ENCODE measurements at regions not wholly inside any gene's neighbourhood (a gene's known extent, or its start where the extent isn't known, plus 50 kb on each side); places are given as distances from the start of the nearest gene placed in this dataset.

DNA sequence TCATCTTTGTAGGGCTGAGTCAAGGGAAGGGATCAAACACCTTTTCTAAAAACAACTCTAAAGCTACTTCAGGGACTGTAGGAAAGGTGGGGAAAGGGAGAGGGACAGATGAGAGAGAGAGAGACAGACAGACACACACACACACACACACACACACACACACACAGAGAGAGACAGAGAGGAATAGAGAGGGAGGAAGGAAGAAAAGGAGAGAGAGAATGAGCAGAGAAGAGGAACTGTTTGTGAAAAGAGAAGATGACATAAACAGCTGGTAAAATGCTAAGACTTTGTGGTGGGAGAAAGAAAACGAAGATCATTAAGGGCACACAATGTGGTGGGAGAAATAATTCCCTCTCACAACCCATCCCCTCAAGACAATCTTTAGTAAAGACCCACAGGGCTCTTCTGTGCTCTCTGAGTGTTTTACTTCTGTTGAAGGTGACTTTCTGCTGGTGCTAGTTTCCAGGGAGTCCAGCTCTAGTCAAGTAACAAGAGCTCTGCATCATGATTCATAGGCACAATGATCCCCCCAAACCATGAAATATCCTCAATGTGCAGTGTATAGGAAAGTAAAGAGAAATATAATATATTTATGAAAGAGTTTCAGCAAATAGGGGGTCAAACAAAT is 77.2 kb upstream of the STK17B start:
- Histone ChIP-seq H3K4me2 (ENCODE audit: extremely low read depth, insufficient read depth, low read length) (peak overlapping the region; percentile 18), H3K79me2 (ENCODE audit: control insufficient read depth, insufficient read depth, low read length) (no peaks in the 10 kb centered on the region), H3K27ac (ENCODE audit: insufficient read depth, low read length) (peak overlapping the region; percentile 37), H3K9me3 (ENCODE audit: control insufficient read depth, insufficient read depth, low read depth, low read length) (no peaks in the 10 kb centered on the region), H3K4me3 (replicated peaks in 1 of 4; ENCODE audit: control extremely low read depth in 1 of 4, insufficient read depth in 1 of 4, low read depth in 3 of 4, low read length in 4 of 4) (no peak overlapping the region), H3K9ac (ENCODE audit: insufficient read depth, low read length) (no peak overlapping the region), H3K36me3 (ENCODE audit: control insufficient read depth, insufficient read depth, low read length) (no peaks in the 10 kb centered on the region), H2AFZ (ENCODE audit: low read length) (no peak overlapping the region), H3K27me3 (ENCODE audit: control insufficient read depth, insufficient read depth, low read length) (no peaks in the 10 kb centered on the region), H3K4me1 (ENCODE audit: control insufficient read depth, extremely low read depth, insufficient read depth, low read length) (peaks cover 6% of the 10 kb centered on the region), H4K20me1 (ENCODE audit: control insufficient read depth, extremely low read depth, insufficient read depth, low read length) (no peaks in the 10 kb centered on the region)
- no peak for TF ChIP-seq EZH2 (IDR thresholded peaks at IDR 0.05; ENCODE audit: low read length, missing control alignments)
- TF ChIP-seq, protein P1, sequence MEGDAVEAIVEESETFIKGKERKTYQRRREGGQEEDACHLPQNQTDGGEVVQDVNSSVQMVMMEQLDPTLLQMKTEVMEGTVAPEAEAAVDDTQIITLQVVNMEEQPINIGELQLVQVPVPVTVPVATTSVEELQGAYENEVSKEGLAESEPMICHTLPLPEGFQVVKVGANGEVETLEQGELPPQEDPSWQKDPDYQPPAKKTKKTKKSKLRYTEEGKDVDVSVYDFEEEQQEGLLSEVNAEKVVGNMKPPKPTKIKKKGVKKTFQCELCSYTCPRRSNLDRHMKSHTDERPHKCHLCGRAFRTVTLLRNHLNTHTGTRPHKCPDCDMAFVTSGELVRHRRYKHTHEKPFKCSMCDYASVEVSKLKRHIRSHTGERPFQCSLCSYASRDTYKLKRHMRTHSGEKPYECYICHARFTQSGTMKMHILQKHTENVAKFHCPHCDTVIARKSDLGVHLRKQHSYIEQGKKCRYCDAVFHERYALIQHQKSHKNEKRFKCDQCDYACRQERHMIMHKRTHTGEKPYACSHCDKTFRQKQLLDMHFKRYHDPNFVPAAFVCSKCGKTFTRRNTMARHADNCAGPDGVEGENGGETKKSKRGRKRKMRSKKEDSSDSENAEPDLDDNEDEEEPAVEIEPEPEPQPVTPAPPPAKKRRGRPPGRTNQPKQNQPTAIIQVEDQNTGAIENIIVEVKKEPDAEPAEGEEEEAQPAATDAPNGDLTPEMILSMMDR (conservative IDR thresholded peaks at IDR 0.05 in 1 of 2, IDR thresholded peaks at IDR 0.05 in 1 of 2; ENCODE audit: low read depth in 1 of 2, low read length in 2 of 2): no peak
- peak in 1 of 2 donors; percentile 38 for DNase-seq (ENCODE audit: low read depth in 2 of 2)

DNA sequence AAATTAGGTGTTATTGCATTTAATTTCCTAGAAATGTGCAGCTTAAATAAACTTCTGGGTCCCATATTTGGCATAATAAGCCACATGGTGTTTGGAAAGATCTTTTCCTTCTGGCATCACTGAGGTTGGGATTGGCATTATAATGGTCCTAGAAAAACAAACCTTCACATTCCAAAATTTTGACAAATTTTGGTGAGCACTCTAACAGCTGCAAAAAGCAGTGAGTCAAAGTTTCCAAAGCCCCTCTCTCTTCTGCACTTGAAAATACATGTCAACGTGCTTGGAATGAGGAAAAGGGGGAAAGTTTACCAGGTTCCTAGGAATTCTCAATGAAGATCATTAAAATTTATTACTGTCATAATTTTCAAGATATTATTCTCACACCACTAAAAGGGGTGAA is 77.8 kb upstream of the STK17B start:
- H3K4me1 ChIP-seq (ENCODE audit: control insufficient read depth, extremely low read depth, insufficient read depth, low read length): peaks cover 6% of the 10 kb centered on the region
- no peaks in the 10 kb centered on the region for H3K36me3 ChIP-seq (ENCODE audit: control insufficient read depth, insufficient read depth, low read length)
- TF ChIP-seq, protein P1 (conservative IDR thresholded peaks at IDR 0.05 in 1 of 2, IDR thresholded peaks at IDR 0.05 in 1 of 2; ENCODE audit: low read depth in 1 of 2, low read length in 2 of 2): no peak
- TF ChIP-seq EZH2 (IDR thresholded peaks at IDR 0.05; ENCODE audit: low read length, missing control alignments): no peak
- H3K27ac ChIP-seq (ENCODE audit: insufficient read depth, low read length): peak overlapping the region; percentile 52
- H4K20me1 ChIP-seq (ENCODE audit: control insufficient read depth, extremely low read depth, insufficient read depth, low read length): no peaks in the 10 kb centered on the region
- H2AFZ ChIP-seq (ENCODE audit: low read length): no peak overlapping the region
- no peaks in the 10 kb centered on the region for H3K79me2 ChIP-seq (ENCODE audit: control insufficient read depth, insufficient read depth, low read length)
- H3K9me3 ChIP-seq (ENCODE audit: control insufficient read depth, insufficient read depth, low read depth, low read length): no peaks in the 10 kb centered on the region
- H3K4me3 ChIP-seq (replicated peaks in 1 of 4; ENCODE audit: control extremely low read depth in 1 of 4, insufficient read depth in 1 of 4, low read depth in 3 of 4, low read length in 4 of 4): no peak overlapping the region
- H3K27me3 ChIP-seq (ENCODE audit: control insufficient read depth, insufficient read depth, low read length): no peaks in the 10 kb centered on the region
- no peak overlapping the region for H3K4me2 ChIP-seq (ENCODE audit: extremely low read depth, insufficient read depth, low read length)
- H3K9ac ChIP-seq (ENCODE audit: insufficient read depth, low read length): no peak overlapping the region
- peak; percentile 70 to 88 for DNase-seq (ENCODE audit: low read depth in 2 of 2)

DNA sequence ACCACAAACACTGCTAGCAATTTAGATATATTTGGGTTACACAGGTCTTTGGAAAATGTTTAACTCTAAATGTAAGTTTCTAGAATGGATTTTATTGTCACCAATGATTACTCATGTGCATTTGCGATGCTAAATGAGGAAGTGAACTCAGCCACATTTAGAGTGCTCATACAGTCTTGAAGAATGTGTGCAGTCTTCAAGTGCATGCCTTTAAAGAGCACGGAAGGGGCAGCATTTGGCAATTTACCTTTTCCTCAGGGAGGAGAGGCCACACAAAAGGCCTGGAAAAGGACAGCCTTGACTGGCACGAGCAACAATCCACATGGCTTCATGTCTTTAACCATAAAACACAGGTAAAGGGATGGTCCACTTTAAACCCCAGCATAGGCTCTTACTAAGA is 78.5 kb upstream of the STK17B start:
- peak overlapping the region; percentile 52 for H3K27ac ChIP-seq (ENCODE audit: insufficient read depth, low read length)

More for the DNA sequence above, 78.5 kb upstream of the STK17B start:
- H3K9ac ChIP-seq (ENCODE audit: insufficient read depth, low read length): no peak overlapping the region
- H3K4me3 ChIP-seq (replicated peaks in 1 of 4; ENCODE audit: control extremely low read depth in 1 of 4, insufficient read depth in 1 of 4, low read depth in 3 of 4, low read length in 4 of 4): no peak overlapping the region
- H3K4me2 ChIP-seq (ENCODE audit: extremely low read depth, insufficient read depth, low read length): peak overlapping the region; percentile 4
- no peaks in the 10 kb centered on the region for H4K20me1 ChIP-seq (ENCODE audit: control insufficient read depth, extremely low read depth, insufficient read depth, low read length)
- H3K27me3 ChIP-seq (ENCODE audit: control insufficient read depth, insufficient read depth, low read length): no peaks in the 10 kb centered on the region
- H3K9me3 ChIP-seq (ENCODE audit: control insufficient read depth, insufficient read depth, low read depth, low read length): no peaks in the 10 kb centered on the region
- H2AFZ ChIP-seq (ENCODE audit: low read length): no peak overlapping the region
- no peak for TF ChIP-seq EZH2 (IDR thresholded peaks at IDR 0.05; ENCODE audit: low read length, missing control alignments)
- TF ChIP-seq, protein P1 (conservative IDR thresholded peaks at IDR 0.05 in 1 of 2, IDR thresholded peaks at IDR 0.05 in 1 of 2; ENCODE audit: low read depth in 1 of 2, low read length in 2 of 2): no peak
- peaks cover 6% of the 10 kb centered on the region for H3K4me1 ChIP-seq (ENCODE audit: control insufficient read depth, extremely low read depth, insufficient read depth, low read length)
- peak; percentile 29 to 82 for DNase-seq (ENCODE audit: low read depth in 2 of 2)
- no peaks in the 10 kb centered on the region for H3K79me2 ChIP-seq (ENCODE audit: control insufficient read depth, insufficient read depth, low read length)
- H3K36me3 ChIP-seq (ENCODE audit: control insufficient read depth, insufficient read depth, low read length): no peaks in the 10 kb centered on the region
